ENCODE measurements at regions not wholly inside any gene's neighbourhood (a gene's known extent, or its start where the extent isn't known, plus 50 kb on each side); places are given as distances from the start of the nearest gene placed in this dataset.

- WGBS, 2 donors = 79 to 84% methylated on average over 10 of the region's 10 CpGs
- Histone ChIP-seq H3K4me1 (peaks cover 0 to 35% (median 0%) of the 10 kb centered on the region in 9 donors), H3K36me3 (no peaks in the 10 kb centered on the region), H3K9me3 (no peaks in the 10 kb centered on the region), H3K4me3 (no peak overlapping the region), H3K27me3 (no peaks in the 10 kb centered on the region), H3K27ac (no peak overlapping the region)
- intact Hi-C loops (cut with DNase I) = no loop called here
- DNase-seq (no peak), ATAC-seq (no peak)
- TF ChIP-seq CTCF (IDR thresholded peaks at IDR 0.05) = no peak
Measured at GRCh38 chr6:14912226-14912625, 333.6 kb upstream of the JARID2 start.

- 90 to 93% methylated on average over 2 of the region's 2 CpGs for WGBS, 2 donors
Measured at GRCh38 chr6:14912706-14913105, 333.2 kb upstream of the JARID2 start.

GRCh38 chr6:14913931-14914330, 331.9 kb upstream of the JARID2 start:
- 66 to 71% methylated on average over 2 of the region's 2 CpGs for WGBS, 2 donors
- no peak for TF ChIP-seq CTCF (IDR thresholded peaks at IDR 0.05)
- intact Hi-C loops (cut with DNase I) = no loop called here

More at GRCh38 chr6:14912706-14913105, 333.2 kb upstream of the JARID2 start:
- DNase-seq (no peak), ATAC-seq (no peak)
- Histone ChIP-seq H3K27me3 (no peaks in the 10 kb centered on the region), H3K36me3 (no peaks in the 10 kb centered on the region), H3K9me3 (no peaks in the 10 kb centered on the region), H3K4me1 (peaks cover 0 to 35% (median 0%) of the 10 kb centered on the region in 9 donors), H3K4me3 (no peak overlapping the region), H3K27ac (no peak overlapping the region)
- intact Hi-C loops (cut with DNase I) = no loop called here
- TF ChIP-seq CTCF (IDR thresholded peaks at IDR 0.05) = no peak

GRCh38 chr6:14915888-14916832, 329.7 kb upstream of the JARID2 start:
- ATAC-seq = no peak
- DNase-seq = no peak
- Histone ChIP-seq H3K36me3 (no peaks in the 10 kb centered on the region), H3K9me3 (no peaks in the 10 kb centered on the region), H3K4me1 (peaks cover 0 to 34% (median 5%) of the 10 kb centered on the region in 9 donors), H3K4me3 (no peak overlapping the region), H3K27ac (no peak overlapping the region), H3K27me3 (no peaks in the 10 kb centered on the region)
- no peak for TF ChIP-seq CTCF (IDR thresholded peaks at IDR 0.05)
- WGBS, 2 donors = 97% methylated on average over 36 of the region's 36 CpGs
- intact Hi-C loops (cut with DNase I) = no loop called here

More at GRCh38 chr6:14913931-14914330, 331.9 kb upstream of the JARID2 start:
- DNase-seq (no peak), ATAC-seq (no peak)
- Histone ChIP-seq H3K27me3 (no peaks in the 10 kb centered on the region), H3K4me1 (peaks cover 0 to 35% (median 0%) of the 10 kb centered on the region in 9 donors), H3K36me3 (no peaks in the 10 kb centered on the region), H3K9me3 (no peaks in the 10 kb centered on the region), H3K4me3 (no peak overlapping the region), H3K27ac (no peak overlapping the region)
